B cell (primary cell): ENCODE measurements at regions not wholly inside any gene's neighbourhood (a gene's known extent, or its start where the extent isn't known, plus 50 kb on each side); places are given as distances from the start of the nearest gene placed in this dataset.

Experiments
- ATAC-seq: fragments of 200-7000 bp; cut with Tn5 transposase; one replicate; pipeline ENCODE4 v1.10.0; 2021; ENCODE audit warnings: low read depth, mild to moderate bottlenecking, moderate number of reproducible peaks, moderate library complexity
- CTCF ChIA-PET: fragments of 350-600 bp; sonication (Branson Sonifier 250); formaldehyde crosslinking; loops from one replicate; lab custom pipeline; 2021; ENCODE audit warnings: antibody characterized with exemption, inconsistent platforms; lab: Charles Lee
- POLR2A ChIA-PET: fragments of 350-600 bp; sonication (Branson Sonifier 250); formaldehyde crosslinking; loops from one replicate; lab custom pipeline; 2021; ENCODE audit warnings: antibody characterized with exemption; lab: Charles Lee
- DNase-seq: peaks from one replicate; pipeline ENCODE4 v3.0.0; 2013
- H2AFZ ChIP-seq: 2 replicates; pipeline ENCODE4 v1.6.1; 2012; ENCODE audit warnings: mild to moderate bottlenecking, low read depth, low read length; ENCODE audit not compliant: insufficient read depth, poor library complexity, severe bottlenecking
- H3K27ac ChIP-seq, 2 donors: 1 replicate in 1 of 2; 2 replicates in 1 of 2; pipeline ENCODE4 v1.5.1; 2012 to 2013; ENCODE audit warnings: low read length in 2 of 2, mild to moderate bottlenecking in 2 of 2, moderate library complexity in 1 of 2
- H3K27me3 ChIP-seq, 4 experiments: fragments of 200-600 bp in 1 of 4; sonication (generic) in 1 of 4; replicated peaks in 1 of 4; 1 replicate in 2 of 4; 2 replicates in 2 of 4; pipeline versions ENCODE4 v1.6.1 to v1.7.0; 2013 to 2016; ENCODE audit warnings: low read length in 3 of 4, mild to moderate bottlenecking in 2 of 4, mixed read lengths in 1 of 4, moderate library complexity in 1 of 4; ENCODE audit not compliant: insufficient read depth in 4 of 4, control insufficient read depth in 3 of 4; ENCODE audit errors: control extremely low read depth in 1 of 4
- H3K36me3 ChIP-seq, 2 experiments: replicated peaks in 1 of 2; 1 replicate in 1 of 2; 2 replicates in 1 of 2; pipeline versions ENCODE4 v1.6.1 to v1.7.1; 2013; ENCODE audit warnings: low read length in 1 of 2; ENCODE audit not compliant: insufficient read depth in 2 of 2, control insufficient read depth in 1 of 2; ENCODE audit errors: control extremely low read depth in 1 of 2, extremely low read depth in 1 of 2
- H3K4me1 ChIP-seq, 2 donors: fragments of 200-600 bp in 1 of 2; sonication (generic) in 1 of 2; 1 replicate in 1 of 2; 2 replicates in 1 of 2; pipeline versions ENCODE4 v1.5.1 to v1.6.1; 2013 to 2017; ENCODE audit warnings: low read length in 2 of 2; ENCODE audit not compliant: control insufficient read depth in 2 of 2, insufficient read depth in 2 of 2
- H3K4me2 ChIP-seq: replicated peaks from 2 replicates; pipeline ENCODE3; 2012; ENCODE audit warnings: mild to moderate bottlenecking, low read depth, low read length; ENCODE audit not compliant: poor library complexity, severe bottlenecking
- H3K4me3 ChIP-seq, 5 experiments: fragments of 200-600 bp in 1 of 5; sonication (generic) in 1 of 5; 1 replicate in 3 of 5; 2 replicates in 2 of 5; pipeline versions ENCODE4 v1.5.1 to v1.7.0; 2011 to 2016; ENCODE audit warnings: low read length in 4 of 5, mild to moderate bottlenecking in 4 of 5, low read depth in 2 of 5, control low read depth in 1 of 5, moderate library complexity in 1 of 5; ENCODE audit not compliant: insufficient read depth in 1 of 5; ENCODE audit errors: control extremely low read depth in 1 of 5, extremely low read depth in 1 of 5
- H3K79me2 ChIP-seq: fragments of 200-600 bp; sonication (generic); one replicate; pipeline ENCODE4 v1.6.0; 2016; ENCODE audit warnings: low read length; ENCODE audit not compliant: control insufficient read depth, insufficient read depth
- H3K9ac ChIP-seq: fragments of 200-600 bp; sonication (generic); 2 replicates; pipeline ENCODE4 v1.6.1; 2017; ENCODE audit warnings: mild to moderate bottlenecking, low read length, moderate library complexity
- H3K9me3 ChIP-seq, 3 donors: one replicate each; pipeline versions ENCODE4 v1.6.1 to v1.7.1; 2013; ENCODE audit warnings: low read length in 2 of 3; ENCODE audit not compliant: control insufficient read depth in 2 of 3, insufficient read depth in 1 of 3; ENCODE audit errors: control extremely low read depth in 1 of 3
- H4K20me1 ChIP-seq: 2 replicates; pipeline ENCODE4 v1.6.0; 2012; ENCODE audit warnings: mild to moderate bottlenecking, low read length; ENCODE audit not compliant: insufficient read depth, control insufficient read depth, poor library complexity, severe bottlenecking
- H3K27ac Mint-ChIP-seq: one replicate; pipeline ENCODE4 v1.8.0; 2021; ENCODE audit warnings: mixed read lengths
- H3K27me3 Mint-ChIP-seq: one replicate; pipeline ENCODE4 v1.8.0; 2021; ENCODE audit warnings: mixed read lengths
- H3K4me1 Mint-ChIP-seq: one replicate; pipeline ENCODE4 v1.8.0; 2021; ENCODE audit warnings: mixed read lengths
- H3K4me3 Mint-ChIP-seq: one replicate; pipeline ENCODE4 v1.8.0; 2021; ENCODE audit warnings: mixed read lengths
- H3K9me3 Mint-ChIP-seq: one replicate; pipeline ENCODE4 v1.8.0; 2022; ENCODE audit warnings: mixed read lengths; ENCODE audit not compliant: insufficient read depth
- CTCF ChIP-seq: fragments of 200-600 bp; IDR thresholded peaks from one replicate; pipeline ENCODE4 v1.8.0; 2022; ENCODE audit warnings: antibody characterized with exemption, mild to moderate bottlenecking
- EZH2 ChIP-seq: IDR thresholded peaks from 2 replicates; pipeline ENCODE4 v1.6.1; 2012; ENCODE audit warnings: borderline replicate concordance, low read depth, mild to moderate bottlenecking, moderate library complexity, low read length; ENCODE audit not compliant: insufficient read depth, poor library complexity, severe bottlenecking
- WGBS: methylation state at CpG from one replicate; pipeline ENCODE4 v1.1.5; 2013; ENCODE audit warnings: missing lambda C conversion rate; ENCODE audit not compliant: insufficient coverage; 5-methylcytosine and 5-hydroxymethylcytosine counted together
- intact Hi-C: fragments of 100-400 bp; cut with micrococcal nuclease; formaldehyde crosslinking; loops from one replicate; pipeline ENCODE4 v1.10.0; 2022

- H3K27ac Mint-ChIP-seq = no peak overlapping the region
- Histone ChIP-seq H3K4me3 (no peak overlapping the region), H3K36me3 (no peaks in the 10 kb centered on the region), H3K27ac (no peak overlapping the region), H3K27me3 (peaks cover 0 to 7% (median 0%) of the 10 kb centered on the region in 4 experiments), H3K4me2 (no peak overlapping the region), H3K79me2 (no peaks in the 10 kb centered on the region), H3K9ac (no peak overlapping the region), H3K4me1 (no peaks in the 10 kb centered on the region), H3K9me3 (no peaks in the 10 kb centered on the region), H4K20me1 (no peaks in the 10 kb centered on the region), H2AFZ (no peak overlapping the region)
- DNase-seq = no peak
- peaks cover 13% of the 10 kb centered on the region for H3K27me3 Mint-ChIP-seq
- H3K9me3 Mint-ChIP-seq = no peaks in the 10 kb centered on the region
- 60% methylated on average over 3 of the region's 4 CpGs for WGBS
- ChIA-PET POLR2A (no interaction called here), CTCF (interaction anchor here (0.7 kb wide), 1 partner anchor 229 kb away, joined by 3 read pairs; no protein-coding TSS in a partner anchor)
- H3K4me1 Mint-ChIP-seq = no peaks in the 10 kb centered on the region
- H3K4me3 Mint-ChIP-seq = no peak overlapping the region
- intact Hi-C loops = no loop called here
- no peak for ATAC-seq
- no peak for TF ChIP-seq EZH2
- no peak for TF ChIP-seq CTCF
Measured at GRCh38 chr14:51552768-51553404, 98.8 kb upstream of the FRMD6 start.

GRCh38 chr14:51554339-51554920, 97.3 kb upstream of the FRMD6 start:
- Histone ChIP-seq H3K4me2 (no peak overlapping the region), H3K9ac (no peak overlapping the region), H3K27me3 (peaks cover 0 to 7% (median 0%) of the 10 kb centered on the region in 4 experiments), H3K79me2 (no peaks in the 10 kb centered on the region), H4K20me1 (no peaks in the 10 kb centered on the region), H3K27ac (no peak overlapping the region), H2AFZ (no peak overlapping the region), H3K9me3 (no peaks in the 10 kb centered on the region), H3K4me3 (no peak overlapping the region), H3K36me3 (no peaks in the 10 kb centered on the region), H3K4me1 (no peaks in the 10 kb centered on the region)
- H3K4me3 Mint-ChIP-seq = no peak overlapping the region
- ChIA-PET POLR2A (no interaction called here), CTCF (no interaction called here)
- H3K9me3 Mint-ChIP-seq = no peaks in the 10 kb centered on the region
- ATAC-seq (no peak), DNase-seq (no peak)
- TF ChIP-seq EZH2 (no peak), CTCF (no peak)
- intact Hi-C loops = no loop called here
- 80% methylated on average over 4 of the region's 8 CpGs for WGBS
- H3K4me1 Mint-ChIP-seq = no peaks in the 10 kb centered on the region
- H3K27ac Mint-ChIP-seq = no peak overlapping the region
- peaks cover 13% of the 10 kb centered on the region for H3K27me3 Mint-ChIP-seq
